Mononuclear cell (primary cell): ENCODE measurements at regions not wholly inside any gene's neighbourhood (a gene's known extent, or its start where the extent isn't known, plus 50 kb on each side); places are given as distances from the start of the nearest gene placed in this dataset.

Experiments
- H3K27me3 ChIP-seq: 2 replicates; pipeline ENCODE4 v1.6.0; 2011; ENCODE audit warnings: low read length, control low read depth; ENCODE audit not compliant: insufficient read depth
- H3K4me1 ChIP-seq: 2 replicates; pipeline ENCODE4 v1.5.1; 2011; ENCODE audit warnings: mild to moderate bottlenecking, low read length, control low read depth; ENCODE audit not compliant: insufficient read depth
- H3K4me3 ChIP-seq: 2 replicates; pipeline ENCODE4 v1.5.1; 2011; ENCODE audit warnings: mild to moderate bottlenecking, low read length, moderate library complexity
- H3K9me3 ChIP-seq: 2 replicates; pipeline ENCODE4 v1.5.1; 2011; ENCODE audit warnings: low read depth, mild to moderate bottlenecking, control low read depth, low read length

GRCh38 chr5:130710596-130710995, 454.5 kb downstream of the HINT1 start:
- Histone ChIP-seq H3K9me3 (no peaks in the 10 kb centered on the region), H3K27me3 (no peaks in the 10 kb centered on the region), H3K4me3 (no peak overlapping the region), H3K4me1 (no peaks in the 10 kb centered on the region)

- H3K27me3 ChIP-seq, result no peaks in the 10 kb centered on the region
- no peak overlapping the region for H3K4me3 ChIP-seq
- no peaks in the 10 kb centered on the region for H3K9me3 ChIP-seq
- H3K4me1 ChIP-seq, result no peaks in the 10 kb centered on the region
Measured at GRCh38 chr5:130708754-130709153, 456.3 kb downstream of the HINT1 start.

GRCh38 chr5:130706696-130707095, 458.4 kb downstream of the HINT1 start:
- no peak overlapping the region for H3K4me3 ChIP-seq
- no peaks in the 10 kb centered on the region for H3K4me1 ChIP-seq
- no peaks in the 10 kb centered on the region for H3K9me3 ChIP-seq
- H3K27me3 ChIP-seq, result no peaks in the 10 kb centered on the region

- H3K4me1 ChIP-seq, result no peaks in the 10 kb centered on the region
- H3K9me3 ChIP-seq, result no peaks in the 10 kb centered on the region
- no peaks in the 10 kb centered on the region for H3K27me3 ChIP-seq
- no peak overlapping the region for H3K4me3 ChIP-seq
Measured at GRCh38 chr5:130705368-130705767, 459.7 kb downstream of the HINT1 start.

GRCh38 chr5:130693509-130693908, 471.5 kb downstream of the HINT1 start:
- Histone ChIP-seq H3K4me1 (no peaks in the 10 kb centered on the region), H3K4me3 (no peak overlapping the region), H3K9me3 (no peaks in the 10 kb centered on the region), H3K27me3 (no peaks in the 10 kb centered on the region)

GRCh38 chr5:130692770-130693169, 472.3 kb downstream of the HINT1 start:
- Histone ChIP-seq H3K4me1 (no peaks in the 10 kb centered on the region), H3K9me3 (no peaks in the 10 kb centered on the region), H3K4me3 (no peak overlapping the region), H3K27me3 (no peaks in the 10 kb centered on the region)

- H3K4me1 ChIP-seq, result no peaks in the 10 kb centered on the region
- H3K4me3 ChIP-seq, result no peak overlapping the region
- no peaks in the 10 kb centered on the region for H3K27me3 ChIP-seq
- H3K9me3 ChIP-seq, result no peaks in the 10 kb centered on the region
Measured at GRCh38 chr5:130689831-130690230, 475.2 kb downstream of the HINT1 start.

- no peaks in the 10 kb centered on the region for H3K27me3 ChIP-seq
- no peaks in the 10 kb centered on the region for H3K4me1 ChIP-seq
- no peak overlapping the region for H3K4me3 ChIP-seq
- H3K9me3 ChIP-seq, result no peaks in the 10 kb centered on the region
Measured at GRCh38 chr5:130687085-130687733, 477.8 kb downstream of the HINT1 start.

GRCh38 chr5:130678637-130679036, 486.4 kb downstream of the HINT1 start:
- Histone ChIP-seq H3K4me3 (no peak overlapping the region), H3K4me1 (no peaks in the 10 kb centered on the region), H3K9me3 (no peaks in the 10 kb centered on the region), H3K27me3 (no peaks in the 10 kb centered on the region)

- no peaks in the 10 kb centered on the region for H3K9me3 ChIP-seq
- no peak overlapping the region for H3K4me3 ChIP-seq
- H3K4me1 ChIP-seq, result no peaks in the 10 kb centered on the region
- no peaks in the 10 kb centered on the region for H3K27me3 ChIP-seq
Measured at GRCh38 chr5:130666462-130666861, 498.6 kb downstream of the HINT1 start.

- Histone ChIP-seq H3K27me3 (no peaks in the 10 kb centered on the region), H3K4me1 (no peaks in the 10 kb centered on the region), H3K4me3 (no peak overlapping the region), H3K9me3 (no peaks in the 10 kb centered on the region)
Measured at GRCh38 chr5:130652176-130652575, 512.9 kb downstream of the HINT1 start.

- H3K9me3 ChIP-seq, result no peaks in the 10 kb centered on the region
- H3K4me1 ChIP-seq, result no peaks in the 10 kb centered on the region
- no peaks in the 10 kb centered on the region for H3K27me3 ChIP-seq
- H3K4me3 ChIP-seq, result no peak overlapping the region
Measured at GRCh38 chr5:130651440-130651839, 513.6 kb downstream of the HINT1 start.

- H3K4me3 ChIP-seq, result no peak overlapping the region
- H3K4me1 ChIP-seq, result no peaks in the 10 kb centered on the region
Measured at GRCh38 chr5:130643321-130643720, 521.7 kb downstream of the HINT1 start.

GRCh38 chr5:130642461-130642860, 522.6 kb downstream of the HINT1 start:
- Histone ChIP-seq H3K9me3 (no peaks in the 10 kb centered on the region), H3K4me1 (no peaks in the 10 kb centered on the region), H3K27me3 (no peaks in the 10 kb centered on the region), H3K4me3 (no peak overlapping the region)

More at GRCh38 chr5:130643321-130643720, 521.7 kb downstream of the HINT1 start:
- H3K9me3 ChIP-seq, result no peaks in the 10 kb centered on the region
- H3K27me3 ChIP-seq, result no peaks in the 10 kb centered on the region

- H3K27me3 ChIP-seq, result no peaks in the 10 kb centered on the region
- H3K9me3 ChIP-seq, result peaks cover 2% of the 10 kb centered on the region
- H3K4me1 ChIP-seq, result no peaks in the 10 kb centered on the region
- H3K4me3 ChIP-seq, result no peak overlapping the region
Measured at GRCh38 chr5:130627145-130627544, 537.9 kb downstream of the HINT1 start.

GRCh38 chr5:130624805-130625204, 540.3 kb downstream of the HINT1 start:
- no peaks in the 10 kb centered on the region for H3K4me1 ChIP-seq
- H3K9me3 ChIP-seq, result no peaks in the 10 kb centered on the region
- H3K27me3 ChIP-seq, result no peaks in the 10 kb centered on the region
- no peak overlapping the region for H3K4me3 ChIP-seq
